NCI-H1048 (cell line): ENCODE measurements at regions not wholly inside any gene's neighbourhood (a gene's known extent, or its start where the extent isn't known, plus 50 kb on each side); places are given as distances from the start of the nearest gene placed in this dataset.

Source experiments
- DNase-seq: peaks from one replicate; lab custom pipeline; 2025; lab: John Stamatoyannopoulos, UW

GRCh38 chr6:50635429-50635828 is 77.9 kb upstream of the TFAP2D start:
- DNase-seq = no peak

GRCh38 chr6:50637267-50637666 is 76.1 kb upstream of the TFAP2D start:
- no peak for DNase-seq

- DNase-seq = no peak
Observed at GRCh38 chr6:50649086-50649485, 64.2 kb upstream of the TFAP2D start.

GRCh38 chr6:50653253-50653652 is 60.1 kb upstream of the TFAP2D start:
- no peak for DNase-seq

GRCh38 chr6:50654155-50654554 is 59.2 kb upstream of the TFAP2D start:
- no peak for DNase-seq

- no peak for DNase-seq
Observed at GRCh38 chr6:50655848-50656453, 57.4 kb upstream of the TFAP2D start.

- DNase-seq = no peak
Observed at GRCh38 chr6:50657513-50657912, 55.8 kb upstream of the TFAP2D start.

GRCh38 chr6:50658561-50658960 is 54.8 kb upstream of the TFAP2D start:
- no peak for DNase-seq

- no peak for DNase-seq
Observed at GRCh38 chr6:50661636-50662035, 51.7 kb upstream of the TFAP2D start.
